GM19238 (cell line): ENCODE measurements at regions not wholly inside any gene's neighbourhood (a gene's known extent, or its start where the extent isn't known, plus 50 kb on each side); places are given as distances from the start of the nearest gene placed in this dataset.

Source experiments
- DNase-seq: peaks from one replicate; pipeline ENCODE4 v3.0.0; 2011; ENCODE audit warnings: low spot score; ENCODE audit not compliant: insufficient read length

DNA sequence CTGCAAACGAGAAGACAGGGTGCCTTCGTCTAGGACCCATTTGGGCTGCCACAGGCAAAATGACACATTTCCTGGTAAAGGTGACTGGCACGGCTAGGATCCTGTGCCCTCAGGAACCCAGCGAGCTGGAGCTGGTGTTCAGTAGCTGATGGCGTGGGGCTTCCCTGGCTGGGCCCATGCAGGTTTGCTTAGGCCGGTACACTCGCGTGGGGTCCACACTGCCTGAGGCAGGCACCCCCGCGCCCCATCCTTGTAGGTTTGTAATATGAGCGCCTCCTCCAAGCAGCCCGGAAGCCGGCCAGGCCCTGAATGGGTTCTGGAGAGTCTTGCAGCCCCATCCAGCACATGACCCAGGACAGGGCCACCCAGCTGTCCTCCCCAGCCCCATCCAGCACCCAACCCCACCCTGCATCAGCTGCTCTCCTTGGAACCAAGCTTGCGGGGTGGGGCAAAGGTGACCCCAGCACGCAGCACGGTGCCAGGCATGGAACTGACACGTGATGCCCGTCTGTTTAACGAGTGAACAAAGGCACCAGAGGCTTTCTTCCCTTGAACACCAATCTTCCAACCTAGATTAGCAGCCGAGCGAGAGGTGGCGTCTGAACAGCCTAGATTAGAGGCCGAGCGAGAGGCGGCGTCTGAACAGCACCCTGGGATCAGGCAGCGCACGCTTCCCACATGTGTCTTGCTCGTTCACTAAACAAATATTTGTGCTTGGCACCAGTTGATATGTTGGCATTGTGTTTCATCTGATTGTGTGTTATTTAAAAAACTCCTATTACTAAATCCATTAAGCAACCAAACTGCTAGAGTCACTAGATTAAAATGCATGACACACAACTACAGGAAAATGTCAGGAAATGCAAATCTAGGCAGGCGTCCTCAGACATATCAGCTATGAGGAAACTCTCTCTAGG lies 112.1 kb downstream of the DLL1 start:
- no peak for DNase-seq

DNA sequence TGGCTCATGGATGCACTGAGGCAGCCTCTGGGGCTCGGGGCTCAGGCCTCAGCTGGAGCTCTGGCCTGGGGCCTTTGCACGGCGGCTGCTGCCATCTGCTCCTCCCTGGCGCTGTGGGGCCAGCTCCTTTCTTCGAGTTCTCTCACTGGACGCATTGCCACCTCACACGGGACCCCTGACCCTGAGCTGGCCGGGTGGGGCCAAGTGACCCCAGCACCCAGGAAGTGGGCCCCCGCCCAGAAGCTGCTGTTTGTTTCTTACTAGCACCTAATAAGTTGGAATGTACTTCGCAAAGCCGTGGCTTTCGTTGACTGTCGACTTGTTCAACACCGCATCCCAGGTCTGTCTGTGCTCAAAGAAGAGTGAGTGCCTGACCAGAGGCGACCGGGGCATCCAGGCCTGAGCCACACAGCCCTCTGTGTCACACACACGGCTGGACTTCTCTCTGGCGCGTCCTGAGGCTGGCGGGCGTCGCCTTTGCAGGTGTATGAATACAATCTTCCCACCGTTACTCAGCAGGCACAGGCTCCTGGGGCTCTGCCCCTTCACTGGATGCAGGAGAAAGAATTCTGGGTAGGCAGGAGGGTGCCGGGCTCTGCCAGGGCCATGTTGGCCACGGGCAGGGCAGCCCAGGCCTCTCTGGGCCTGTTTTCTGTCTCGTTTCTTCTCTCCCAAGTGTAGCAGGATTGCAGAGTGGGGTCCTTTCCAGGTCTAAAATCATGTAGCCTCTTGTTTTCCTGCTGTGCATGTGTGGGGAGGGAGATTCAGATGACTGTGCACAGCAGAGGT lies 112.9 kb downstream of the DLL1 start:
- DNase-seq: no peak

DNA sequence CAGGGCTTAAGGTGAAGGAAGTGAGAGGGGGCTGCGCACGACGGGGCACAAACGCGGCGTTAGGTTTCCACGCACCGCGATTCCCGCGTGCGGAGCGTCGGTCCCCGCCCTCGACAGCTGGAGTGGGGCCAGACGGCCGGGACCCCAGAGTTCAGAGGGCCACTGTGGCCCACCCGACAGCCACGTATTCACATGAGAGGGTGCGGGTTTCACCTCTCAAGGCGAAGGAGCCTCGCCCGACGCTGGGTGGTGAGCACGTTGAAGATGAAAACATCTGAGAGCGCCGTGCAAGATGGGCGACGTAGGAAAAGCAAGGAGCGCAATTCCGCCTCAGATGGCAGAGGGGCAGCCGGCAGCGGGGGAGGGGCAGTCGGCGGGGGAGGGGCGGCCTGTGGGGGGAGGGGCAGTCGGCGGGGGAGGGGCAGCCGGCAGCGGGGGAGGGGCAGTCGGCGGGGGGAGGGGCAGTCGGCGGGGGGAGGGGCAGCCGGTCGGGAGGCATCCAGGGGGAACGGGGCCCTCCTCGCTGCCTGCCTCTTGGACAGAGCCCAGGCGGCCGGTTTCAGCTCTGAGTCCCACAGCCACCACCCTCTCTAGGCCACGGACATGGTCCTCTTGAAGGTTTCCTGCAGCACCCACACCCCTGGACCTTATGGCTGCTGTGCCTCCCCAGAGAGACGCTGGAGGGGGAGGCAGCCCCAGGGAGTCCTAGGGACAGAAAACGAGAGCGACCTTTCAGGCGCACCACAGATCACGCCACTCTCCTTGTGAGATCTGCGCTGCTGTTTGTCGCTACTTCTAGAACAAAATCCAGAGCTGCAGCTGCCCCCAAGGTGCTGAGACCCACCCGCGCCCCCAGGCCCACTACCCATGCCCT lies 113.7 kb downstream of the DLL1 start:
- no peak for DNase-seq

DNA sequence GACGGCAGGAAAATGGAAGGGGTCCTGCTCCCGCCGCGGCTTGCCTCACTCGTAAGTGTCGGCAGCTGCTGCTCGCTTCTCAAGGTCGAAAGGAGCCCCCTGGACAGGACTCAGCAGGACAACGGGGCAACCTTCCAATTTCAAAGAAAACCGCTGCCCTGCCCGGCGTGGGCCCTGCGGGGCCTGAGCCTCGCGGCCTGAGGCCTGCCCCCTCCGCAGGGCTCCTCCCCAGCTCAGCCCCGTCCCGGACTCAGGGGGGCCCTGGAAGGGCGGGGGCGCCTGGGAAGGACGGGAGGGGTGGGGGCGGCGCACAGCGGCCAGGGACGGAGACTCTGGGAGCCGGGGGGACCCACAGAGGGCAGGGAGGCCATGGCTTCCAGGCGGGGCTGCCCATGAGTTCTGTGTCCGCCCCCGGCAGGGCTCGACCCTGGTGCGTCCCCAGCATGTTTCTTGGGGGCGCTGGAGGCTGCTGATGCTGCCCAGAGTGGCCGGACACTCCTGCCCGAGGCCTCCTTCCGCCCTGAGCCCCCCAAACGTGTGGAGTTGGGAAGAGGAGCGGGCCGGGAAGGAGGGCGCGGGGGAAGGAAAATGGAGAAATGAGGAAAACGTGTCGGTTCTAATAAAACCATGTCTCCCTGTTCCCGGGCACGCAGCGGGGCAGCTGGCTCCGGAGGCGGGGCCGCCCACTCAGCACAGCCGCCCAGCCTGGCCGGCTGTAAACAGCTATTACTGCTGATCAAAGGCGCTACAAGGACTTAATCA lies 114.6 kb downstream of the DLL1 start:
- DNase-seq: no peak

DNA sequence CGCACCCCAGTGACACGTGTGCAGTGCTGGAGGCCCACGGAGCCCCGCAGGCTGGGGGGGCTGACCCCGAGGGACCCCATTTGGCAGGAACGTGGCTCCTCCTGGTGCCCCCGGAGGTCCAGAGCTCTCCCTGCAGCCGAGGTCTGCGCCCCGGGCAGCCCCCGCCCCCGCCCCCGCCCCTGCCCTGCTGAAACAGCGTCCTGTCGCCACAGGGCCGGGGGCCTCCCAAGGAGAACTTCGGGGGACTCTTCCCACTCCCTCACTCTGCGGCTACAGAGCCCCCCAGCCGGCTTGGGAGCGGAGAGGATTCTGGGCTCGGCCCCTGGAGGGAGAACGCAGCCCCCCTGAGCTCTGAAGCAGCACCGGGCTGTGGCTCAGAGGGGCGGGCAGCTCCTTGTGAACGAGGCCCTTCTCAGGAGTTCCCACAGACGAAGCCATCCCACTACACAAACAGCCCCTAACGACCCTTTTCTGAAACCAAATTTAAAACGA lies 115.2 kb downstream of the DLL1 start:
- DNase-seq: no peak

DNA sequence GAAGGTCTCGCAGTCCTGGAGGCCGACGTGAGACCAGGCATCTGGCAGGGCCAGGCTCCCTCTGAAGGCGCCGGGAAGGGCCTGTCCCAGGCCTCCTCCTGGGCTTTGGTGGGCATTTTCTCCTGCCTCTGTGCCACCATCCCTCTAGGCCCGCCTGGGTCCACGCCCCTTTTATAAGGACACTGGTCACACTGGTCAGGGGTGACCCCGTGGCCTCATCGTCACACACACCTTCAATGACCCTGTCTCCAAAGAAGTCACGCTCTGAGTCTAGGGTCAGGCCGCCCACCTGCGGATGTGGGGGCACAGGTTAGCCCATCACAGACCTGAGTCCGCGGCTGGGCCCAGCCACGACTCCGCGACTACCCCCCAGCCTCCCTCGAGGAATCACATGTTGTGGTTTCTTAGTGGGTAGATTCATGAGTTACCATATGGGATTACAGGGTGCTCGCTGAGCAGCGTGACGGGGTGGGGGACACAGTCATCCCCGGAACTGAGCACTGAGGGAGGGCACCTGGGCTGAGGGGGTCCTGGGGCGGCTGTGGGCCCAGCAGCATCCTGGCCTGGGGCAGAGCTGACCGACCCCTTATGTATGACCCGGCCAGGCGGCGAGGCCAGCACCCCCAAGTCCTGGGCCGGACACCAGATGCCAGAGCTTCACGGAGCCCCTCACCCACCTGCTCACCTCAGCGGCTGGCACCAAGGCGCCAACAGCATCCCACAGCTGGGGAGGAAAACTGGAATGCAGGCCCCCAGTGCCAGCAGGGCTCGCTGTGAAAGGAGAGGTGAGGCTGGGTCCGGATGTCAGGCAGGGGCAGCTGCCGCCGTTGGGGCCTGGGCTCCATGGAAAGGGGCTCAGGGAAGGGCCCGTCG lies 115.9 kb downstream of the DLL1 start:
- DNase-seq: no peak

DNA sequence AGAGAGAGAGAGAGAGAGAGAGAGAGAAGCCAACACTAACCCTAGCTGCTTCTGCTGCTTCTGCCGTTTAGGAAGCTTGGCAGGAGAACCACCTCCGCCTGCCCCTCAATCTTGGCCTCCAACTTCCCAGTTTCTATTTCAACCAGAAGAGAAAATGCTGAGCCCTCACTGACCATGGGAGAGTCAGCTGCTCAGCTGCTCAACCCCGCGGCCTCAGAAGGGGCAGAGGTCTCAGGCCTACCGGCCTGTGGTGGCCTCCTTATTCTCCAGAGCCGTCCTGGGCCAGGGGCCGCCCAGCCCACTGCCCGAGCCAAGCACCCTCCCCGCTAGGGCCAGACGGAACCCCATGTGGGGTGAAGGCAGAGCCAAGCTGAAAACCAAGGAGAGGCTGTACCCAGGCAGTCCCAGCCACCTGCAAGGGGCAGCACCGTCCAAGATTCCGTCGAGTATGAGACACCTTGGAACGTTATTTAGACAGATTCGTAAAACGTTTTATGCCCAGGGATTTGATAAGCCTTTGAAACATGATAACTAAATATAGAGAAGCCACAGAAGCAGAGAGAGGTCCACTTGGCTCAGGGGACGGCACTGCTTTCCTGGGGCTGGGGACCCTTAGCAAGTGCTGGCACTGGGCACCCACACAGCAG lies 116.6 kb downstream of the DLL1 start:
- no peak for DNase-seq

DNA sequence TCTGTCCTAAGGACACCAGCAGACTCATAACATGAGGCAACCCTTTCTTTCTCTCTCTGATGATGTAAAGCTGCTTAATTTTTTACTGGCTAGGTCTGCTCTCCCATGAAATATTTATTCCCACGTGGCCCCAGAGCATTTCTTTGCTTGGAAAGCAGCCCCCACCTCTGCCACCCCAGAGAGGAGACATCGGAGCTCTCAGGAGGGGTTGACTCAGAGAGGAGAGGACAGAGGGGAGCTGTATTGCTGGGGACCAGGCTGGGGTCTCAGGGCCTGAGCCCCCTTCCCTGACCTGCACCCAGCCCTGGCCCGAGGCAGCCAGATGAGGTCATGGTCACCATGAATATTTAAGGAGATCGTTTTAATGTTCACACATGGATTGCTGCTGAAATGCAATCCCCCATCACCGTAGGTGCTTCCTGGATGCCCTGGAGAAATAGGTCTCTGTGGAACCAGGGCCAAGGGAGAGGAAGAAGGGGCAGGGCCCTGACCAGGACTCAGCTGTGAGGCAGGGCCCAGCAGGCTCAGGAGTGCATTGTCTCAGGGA lies 117.5 kb downstream of the DLL1 start:
- DNase-seq: no peak

DNA sequence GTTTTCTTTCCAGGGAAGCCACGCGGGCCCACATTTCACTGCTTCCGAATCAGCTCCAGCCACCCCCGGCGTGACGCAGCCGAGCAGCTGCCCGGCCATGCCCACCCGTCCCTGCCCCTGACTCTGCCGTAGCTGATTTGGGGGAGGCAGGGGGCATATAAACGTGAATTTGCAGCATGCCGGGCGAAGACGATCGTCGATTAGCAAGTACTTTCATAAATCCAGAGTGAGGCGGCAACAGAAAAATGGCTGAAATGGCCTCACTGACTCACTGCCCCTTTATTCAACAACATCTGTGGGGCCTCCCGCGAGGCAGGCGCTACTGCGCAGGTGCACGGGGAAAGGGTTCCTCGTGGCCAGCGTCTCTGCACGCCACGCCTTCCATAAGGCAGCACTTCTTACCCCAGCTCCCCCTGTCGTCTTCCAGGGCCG lies 118.0 kb downstream of the DLL1 start:
- no peak for DNase-seq

DNA sequence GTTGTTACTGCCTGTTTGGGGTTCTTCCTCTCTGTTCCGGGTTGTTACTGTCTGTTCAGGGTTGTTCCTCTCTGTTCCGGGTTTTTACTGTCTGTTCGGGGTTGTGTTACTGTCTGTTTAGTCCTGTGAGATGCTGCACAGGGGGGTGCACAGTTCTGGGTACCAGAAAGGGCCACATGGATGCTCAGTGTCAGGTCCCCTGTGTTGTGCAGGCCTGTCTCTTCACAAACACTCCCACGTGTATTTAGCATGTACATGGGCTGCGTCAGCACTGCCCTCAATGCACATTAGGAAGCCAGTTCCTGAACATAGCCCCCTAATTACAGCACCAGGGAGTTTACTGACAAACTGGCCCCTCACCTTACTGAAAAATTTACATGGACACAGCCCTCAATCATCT lies 118.5 kb downstream of the DLL1 start:
- no peak for DNase-seq

DNA sequence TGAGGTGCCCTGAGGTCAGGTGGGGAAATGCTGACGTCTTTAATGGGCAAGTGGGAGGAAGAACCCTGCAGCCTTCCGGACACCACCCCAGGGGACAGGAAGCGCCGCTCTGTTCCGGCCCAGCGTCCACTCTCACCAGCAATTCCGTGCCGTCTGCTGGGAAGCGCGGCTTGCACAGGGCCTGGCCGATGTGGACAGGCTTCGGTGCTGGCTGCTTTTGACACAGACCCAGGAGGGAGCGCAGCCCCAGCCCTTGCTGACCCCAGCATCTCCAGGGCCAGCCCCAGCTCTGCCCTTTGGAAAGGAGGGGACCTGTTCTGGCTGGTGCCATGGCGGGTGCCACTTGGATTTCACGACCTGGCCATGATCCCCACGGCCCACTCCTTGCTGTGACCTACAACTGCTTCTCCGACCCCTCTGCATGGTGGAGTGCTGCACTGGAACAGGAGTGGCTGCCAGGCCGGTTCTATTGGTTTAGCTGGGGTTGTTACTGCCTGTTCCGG lies 123.2 kb downstream of the DLL1 start:
- DNase-seq: no peak

DNA sequence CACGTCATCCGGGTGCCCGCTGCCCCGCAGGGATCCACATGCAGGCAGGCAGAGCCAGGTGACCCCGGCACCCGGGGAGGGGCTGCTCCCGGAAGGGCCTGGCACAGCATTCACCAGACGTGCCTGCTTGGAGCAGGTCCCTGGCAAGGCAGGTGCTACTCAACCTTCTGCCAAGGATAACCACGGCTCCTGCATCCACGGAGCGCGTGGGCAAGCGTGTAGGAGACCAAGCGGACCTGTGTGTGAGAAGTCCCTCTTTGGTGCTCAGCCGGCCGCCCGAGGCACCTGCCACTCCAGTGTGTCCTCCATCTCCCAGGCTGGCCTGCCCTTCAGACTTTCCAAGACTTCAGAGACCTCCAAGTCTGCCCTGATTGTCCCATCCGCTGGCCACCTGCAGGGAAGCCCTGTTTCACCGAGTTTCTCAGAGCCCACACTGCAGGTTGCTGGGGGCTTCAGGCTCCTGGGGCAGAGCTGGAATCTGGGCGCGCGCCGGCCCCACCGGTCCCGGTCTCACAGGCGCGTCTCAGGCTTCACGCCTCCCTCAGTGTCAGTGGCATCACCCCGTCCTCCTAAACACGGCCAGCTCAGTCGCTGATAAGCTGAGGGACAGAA lies 124.3 kb downstream of the DLL1 start:
- no peak for DNase-seq

DNA sequence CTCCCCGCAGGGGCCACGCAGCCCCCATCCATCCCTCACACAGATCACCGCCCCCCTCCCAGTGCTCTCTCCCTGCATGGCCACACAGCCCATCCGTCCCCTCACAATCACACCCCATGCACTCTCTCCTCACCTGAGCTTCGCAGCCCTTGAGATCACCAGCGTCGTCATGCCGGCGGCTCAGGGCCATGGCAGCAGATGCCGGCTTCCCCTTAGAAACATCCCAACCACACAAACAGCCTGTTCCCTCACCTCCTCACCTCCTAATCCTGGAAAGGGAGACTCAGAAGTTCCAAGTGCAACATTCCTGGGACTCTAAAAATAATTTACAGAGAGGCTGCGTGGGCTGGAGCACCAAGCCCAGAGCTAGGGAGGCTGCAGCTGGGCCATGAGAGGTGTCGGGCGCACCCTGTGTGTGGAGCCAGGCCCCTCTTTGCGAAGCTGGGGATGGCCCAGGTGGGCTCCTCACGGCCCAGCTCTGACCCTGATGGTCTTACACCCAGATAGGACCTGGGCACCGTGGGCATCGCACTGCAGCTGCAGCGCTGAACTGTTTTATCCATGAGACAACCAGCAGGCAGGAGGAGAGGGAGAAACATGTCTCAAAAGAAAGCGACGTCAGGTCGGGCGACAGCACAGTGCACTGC lies 125.3 kb downstream of the DLL1 start:
- DNase-seq: no peak

DNA sequence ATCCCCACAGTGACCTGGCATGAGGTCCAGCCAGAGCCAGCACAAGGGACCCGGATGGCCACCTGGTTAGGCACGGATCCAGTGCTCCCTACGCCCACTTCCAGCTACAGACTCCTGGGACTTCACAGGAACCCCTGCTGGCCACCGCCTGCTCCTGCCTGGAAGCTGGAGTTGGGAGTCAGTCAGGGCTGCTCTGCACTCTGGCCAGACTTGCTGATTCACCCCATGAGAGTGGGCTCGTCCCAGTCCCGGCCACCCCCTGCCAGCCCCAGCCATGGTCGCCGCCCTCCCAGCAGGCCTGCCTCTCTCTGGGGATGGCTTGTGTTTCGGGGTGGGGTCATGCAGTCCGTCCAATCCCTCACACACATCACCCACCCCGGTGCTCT lies 125.8 kb downstream of the DLL1 start:
- no peak for DNase-seq

DNA sequence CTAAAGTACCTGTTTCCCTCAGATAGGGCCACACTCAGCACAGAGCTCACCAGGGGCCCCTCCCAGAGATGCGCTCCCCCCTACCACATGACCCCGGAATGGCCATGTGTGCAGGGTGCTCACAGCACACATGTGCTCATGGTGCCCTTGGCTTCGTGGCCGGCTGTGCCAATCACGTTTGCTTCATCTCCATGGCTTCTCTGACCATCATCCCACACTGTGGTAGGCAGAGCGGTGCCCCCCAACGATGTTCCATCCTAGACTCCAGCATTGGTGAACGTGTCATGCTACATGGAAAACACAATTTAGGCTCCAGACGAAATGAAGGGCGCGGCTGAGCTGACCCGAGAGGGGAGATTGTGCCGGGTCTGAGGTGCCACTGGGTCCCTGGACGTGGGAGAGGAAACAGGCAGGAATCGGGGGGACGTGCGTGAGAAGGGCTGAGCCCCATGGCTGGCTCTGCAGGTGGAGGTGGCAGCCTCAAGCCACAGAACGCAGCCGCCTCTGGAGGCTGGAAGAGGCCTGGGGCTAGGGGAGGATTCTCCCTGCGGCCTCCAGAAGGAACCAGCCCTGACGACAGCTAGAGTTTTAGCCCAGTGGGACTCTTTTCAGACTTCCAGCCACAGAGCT lies 126.5 kb downstream of the DLL1 start:
- DNase-seq: no peak

DNA sequence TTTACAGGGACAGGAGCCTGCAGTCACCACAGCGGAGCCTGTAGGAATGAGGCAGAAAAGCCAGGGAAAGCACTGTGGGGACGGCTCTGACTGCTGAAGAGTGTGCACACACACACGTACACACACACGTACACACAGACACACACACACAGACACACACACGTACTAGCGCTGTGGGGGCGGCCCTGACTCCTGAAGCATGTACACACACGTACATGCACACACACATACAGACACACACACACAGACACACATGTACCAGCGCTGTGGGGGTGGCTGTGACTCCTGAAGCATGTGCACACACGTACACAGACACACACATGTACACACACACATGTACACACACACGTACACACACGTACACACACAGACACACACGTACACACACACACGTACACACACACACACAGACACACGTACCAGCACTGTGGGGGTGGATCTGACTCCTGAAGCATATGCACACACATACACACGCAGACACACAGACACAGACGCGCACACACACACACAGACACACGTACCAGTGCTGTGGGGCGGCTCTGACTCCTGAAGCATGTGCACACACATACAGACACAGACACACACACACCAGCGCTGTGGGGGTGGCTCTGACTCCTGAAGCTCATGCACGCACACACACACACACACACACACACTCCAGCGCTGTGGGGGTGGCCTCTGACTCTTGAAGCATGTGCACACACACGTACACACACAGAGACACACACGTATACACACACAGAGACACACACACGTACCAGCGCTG lies 127.3 kb downstream of the DLL1 start:
- no peak for DNase-seq
